Activated T-cell treated with anti-CD3 and anti-CD28 coated beads, Interleukin-2, amount 50 U/mL, for 4 hours (primary cell): ENCODE measurements at regions not wholly inside any gene's neighbourhood (a gene's known extent, or its start where the extent isn't known, plus 50 kb on each side); places are given as distances from the start of the nearest gene placed in this dataset.

Experiments
- ATAC-seq, 2 donors: fragments of 200-7000 bp; cut with Tn5 transposase; one replicate each; pipeline ENCODE4 v1.10.0; 2021
- DNase-seq: peaks from one replicate; pipeline ENCODE4 v3.0.0-alpha.2; 2020
- H3K27me3 Mint-ChIP-seq: one replicate; pipeline ENCODE4 v1.8.0; 2021; ENCODE audit warnings: low read depth, mixed read lengths
- H3K36me3 Mint-ChIP-seq: one replicate; pipeline ENCODE4 v1.8.0; 2022; ENCODE audit warnings: mixed read lengths; ENCODE audit not compliant: insufficient read depth
- H3K4me1 Mint-ChIP-seq: one replicate; pipeline ENCODE4 v1.8.0; 2021; ENCODE audit warnings: low read depth, mixed read lengths
- H3K4me3 Mint-ChIP-seq: one replicate; pipeline ENCODE4 v1.8.0; 2021; ENCODE audit warnings: mild to moderate bottlenecking, moderate library complexity, mixed read lengths
- H3K9me3 Mint-ChIP-seq: one replicate; pipeline ENCODE4 v1.8.0; 2021; ENCODE audit warnings: mixed read lengths

DNA sequence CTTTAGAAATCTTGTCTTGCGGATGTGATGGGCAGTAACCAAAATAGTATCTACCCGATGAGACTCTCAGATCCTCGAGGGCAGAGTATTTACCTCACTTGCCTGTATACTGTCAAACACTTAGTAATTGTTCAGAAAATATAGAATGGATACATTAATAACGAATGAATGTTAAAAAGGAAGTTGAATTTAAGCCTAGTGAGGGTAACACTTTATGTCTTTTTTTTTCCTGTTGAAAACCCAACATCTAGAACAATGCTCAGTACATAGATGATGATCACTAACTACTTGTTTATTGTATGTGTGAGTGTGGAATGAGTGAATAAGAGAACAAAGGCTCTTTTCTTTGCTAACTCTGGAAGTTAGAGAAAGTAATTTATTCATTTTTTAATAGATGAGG lies 195.7 kb downstream of the MIAT start:
- ATAC-seq: no peak
- DNase-seq: no peak
- Mint-ChIP-seq H3K36me3 (peaks cover 19% of the 10 kb centered on the region), H3K4me3 (no peak overlapping the region), H3K27me3 (no peaks in the 10 kb centered on the region), H3K9me3 (no peaks in the 10 kb centered on the region), H3K4me1 (no peaks in the 10 kb centered on the region)

DNA sequence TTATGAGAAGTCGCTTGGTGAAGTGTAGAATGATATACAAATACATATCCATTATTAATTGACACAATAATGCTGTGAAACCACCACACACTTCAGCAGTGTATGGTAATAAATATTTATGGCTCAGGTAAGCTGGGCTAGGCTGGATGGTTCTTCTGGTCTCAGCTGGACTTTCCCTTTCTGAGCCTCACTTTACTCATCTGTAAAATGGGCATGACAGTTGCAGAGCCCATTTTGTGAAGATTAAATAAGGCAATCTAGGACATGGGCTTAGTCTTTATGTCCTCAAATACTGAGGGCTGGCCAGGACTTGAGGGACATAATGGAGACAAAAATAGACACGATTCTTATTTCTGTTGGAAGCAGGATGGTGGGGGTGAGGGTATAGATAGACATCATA lies 196.1 kb downstream of the MIAT start:
- no peak for ATAC-seq
- no peaks in the 10 kb centered on the region for H3K27me3 Mint-ChIP-seq
- no peak for DNase-seq
- no peaks in the 10 kb centered on the region for H3K9me3 Mint-ChIP-seq
- H3K36me3 Mint-ChIP-seq: peaks cover 19% of the 10 kb centered on the region
- H3K4me1 Mint-ChIP-seq: no peaks in the 10 kb centered on the region
- H3K4me3 Mint-ChIP-seq: no peak overlapping the region

DNA sequence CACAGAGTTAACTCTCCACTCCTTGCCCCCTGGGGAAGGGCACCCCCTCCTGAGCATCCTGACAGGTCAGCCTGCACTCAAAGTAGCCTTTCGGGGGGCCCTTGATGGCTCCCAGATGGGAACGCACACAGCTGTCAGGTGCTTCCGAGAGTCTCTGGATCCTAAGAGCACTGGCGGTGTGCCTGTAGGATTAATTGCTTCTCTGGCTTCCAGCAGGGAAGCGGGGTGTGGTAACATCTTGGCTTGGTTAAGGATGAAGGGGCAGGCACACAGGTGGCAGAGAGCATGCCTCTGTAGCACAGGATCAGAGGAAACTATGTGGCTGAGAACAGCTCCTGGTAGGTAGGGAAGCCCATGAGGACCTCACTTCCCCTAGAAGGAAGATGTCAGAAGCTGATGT lies 199.8 kb downstream of the MIAT start:
- no peak overlapping the region for H3K4me3 Mint-ChIP-seq
- DNase-seq (no peak), ATAC-seq (no peak)
- no peaks in the 10 kb centered on the region for H3K9me3 Mint-ChIP-seq
- peaks cover 17% of the 10 kb centered on the region for H3K36me3 Mint-ChIP-seq
- no peaks in the 10 kb centered on the region for H3K4me1 Mint-ChIP-seq
- no peaks in the 10 kb centered on the region for H3K27me3 Mint-ChIP-seq

DNA sequence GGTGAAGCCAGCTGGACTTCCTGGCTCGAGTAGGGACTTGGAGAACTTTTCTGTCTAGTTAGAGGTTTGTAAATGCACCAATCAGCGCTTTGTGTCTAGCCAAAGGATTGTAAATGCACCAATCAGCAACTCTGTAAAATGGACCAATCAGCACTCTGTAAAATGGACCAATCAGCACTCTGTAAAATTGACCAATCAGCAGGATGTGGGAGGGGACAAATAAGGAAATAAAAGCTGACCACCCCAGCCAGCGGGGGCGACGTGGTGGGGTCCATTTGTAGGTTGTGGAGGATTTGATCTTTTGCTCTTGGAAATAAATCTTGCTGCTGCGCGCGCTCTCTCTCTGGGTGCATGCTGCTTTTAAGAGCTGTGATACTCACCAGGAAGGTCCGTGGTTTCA lies 202.9 kb downstream of the MIAT start:
- peaks cover 3% of the 10 kb centered on the region for H3K9me3 Mint-ChIP-seq
- DNase-seq (no peak), ATAC-seq (no peak)
- H3K4me1 Mint-ChIP-seq: no peaks in the 10 kb centered on the region
- H3K4me3 Mint-ChIP-seq: no peak overlapping the region
- H3K27me3 Mint-ChIP-seq: no peaks in the 10 kb centered on the region
- peaks cover 33% of the 10 kb centered on the region for H3K36me3 Mint-ChIP-seq

DNA sequence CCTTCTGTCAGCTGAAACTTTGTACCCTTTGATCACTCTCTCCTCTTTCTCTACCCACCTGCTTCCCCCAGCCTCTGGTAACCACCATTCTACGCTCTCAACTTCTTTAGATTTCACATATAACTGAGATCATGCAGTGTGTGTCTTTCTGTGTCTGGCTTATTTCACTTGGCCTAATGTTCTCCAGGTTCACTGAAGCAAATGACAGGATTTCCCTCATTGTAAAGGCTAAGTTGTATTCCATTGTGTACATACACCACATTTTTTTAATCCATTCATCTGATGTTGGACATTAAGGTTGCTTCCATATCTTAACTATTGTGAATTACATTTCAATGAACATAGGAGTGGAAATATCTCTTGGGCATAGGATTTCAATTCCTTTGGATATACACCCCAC lies 207.6 kb downstream of the MIAT start:
- Mint-ChIP-seq H3K4me3 (no peak overlapping the region), H3K27me3 (no peaks in the 10 kb centered on the region), H3K36me3 (peaks cover 55% of the 10 kb centered on the region), H3K9me3 (peaks cover 12% of the 10 kb centered on the region), H3K4me1 (no peaks in the 10 kb centered on the region)
- DNase-seq: no peak
- ATAC-seq: no peak

DNA sequence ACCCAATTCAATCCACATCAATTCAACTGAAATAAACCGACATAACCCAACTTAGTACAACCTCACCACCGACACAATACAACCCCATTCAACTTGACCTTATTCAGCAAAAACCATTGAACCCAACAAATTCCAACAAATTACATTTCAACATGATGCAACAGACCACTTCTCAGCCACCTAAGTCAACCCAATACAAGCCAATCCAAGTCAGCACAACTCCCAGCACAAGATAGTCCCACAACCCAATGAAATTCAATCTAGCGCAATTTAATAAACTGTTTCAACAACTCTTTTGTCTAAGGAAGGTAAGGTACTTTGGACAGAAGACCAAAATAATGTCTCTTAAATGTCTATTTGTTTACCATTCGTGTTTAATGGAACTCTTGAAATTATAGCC lies 226.0 kb downstream of the MIAT start:
- H3K9me3 Mint-ChIP-seq: no peaks in the 10 kb centered on the region
- no peak for DNase-seq

DNA sequence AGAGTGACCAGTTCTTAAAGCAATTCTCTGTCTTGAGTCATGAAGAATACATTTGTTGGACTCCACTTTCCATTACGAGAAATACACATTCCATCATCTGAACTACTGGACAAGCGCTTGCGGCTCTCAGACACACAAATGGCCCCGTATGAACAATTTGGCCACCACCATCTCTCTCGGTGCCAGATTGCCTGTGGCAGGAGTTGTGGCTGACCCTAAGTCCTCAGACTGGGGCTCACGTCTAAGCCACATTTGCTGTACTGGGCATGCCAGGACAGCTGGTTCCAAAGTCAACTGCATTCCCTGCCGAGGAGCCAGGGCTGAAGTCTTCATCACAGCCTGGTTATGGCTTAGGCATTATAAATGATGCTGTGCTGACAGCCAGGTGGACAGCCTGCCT lies 227.5 kb downstream of the MIAT start:
- no peak for DNase-seq
- no peak overlapping the region for H3K4me3 Mint-ChIP-seq
- no peaks in the 10 kb centered on the region for H3K9me3 Mint-ChIP-seq
- H3K4me1 Mint-ChIP-seq: no peaks in the 10 kb centered on the region
- H3K27me3 Mint-ChIP-seq: no peaks in the 10 kb centered on the region
- peaks cover 25% of the 10 kb centered on the region for H3K36me3 Mint-ChIP-seq
- no peak for ATAC-seq

More for the DNA sequence above, 226.0 kb downstream of the MIAT start:
- ATAC-seq: no peak
- peaks cover 35% of the 10 kb centered on the region for H3K36me3 Mint-ChIP-seq
- H3K4me3 Mint-ChIP-seq: no peak overlapping the region
- H3K27me3 Mint-ChIP-seq: no peaks in the 10 kb centered on the region
- H3K4me1 Mint-ChIP-seq: no peaks in the 10 kb centered on the region

DNA sequence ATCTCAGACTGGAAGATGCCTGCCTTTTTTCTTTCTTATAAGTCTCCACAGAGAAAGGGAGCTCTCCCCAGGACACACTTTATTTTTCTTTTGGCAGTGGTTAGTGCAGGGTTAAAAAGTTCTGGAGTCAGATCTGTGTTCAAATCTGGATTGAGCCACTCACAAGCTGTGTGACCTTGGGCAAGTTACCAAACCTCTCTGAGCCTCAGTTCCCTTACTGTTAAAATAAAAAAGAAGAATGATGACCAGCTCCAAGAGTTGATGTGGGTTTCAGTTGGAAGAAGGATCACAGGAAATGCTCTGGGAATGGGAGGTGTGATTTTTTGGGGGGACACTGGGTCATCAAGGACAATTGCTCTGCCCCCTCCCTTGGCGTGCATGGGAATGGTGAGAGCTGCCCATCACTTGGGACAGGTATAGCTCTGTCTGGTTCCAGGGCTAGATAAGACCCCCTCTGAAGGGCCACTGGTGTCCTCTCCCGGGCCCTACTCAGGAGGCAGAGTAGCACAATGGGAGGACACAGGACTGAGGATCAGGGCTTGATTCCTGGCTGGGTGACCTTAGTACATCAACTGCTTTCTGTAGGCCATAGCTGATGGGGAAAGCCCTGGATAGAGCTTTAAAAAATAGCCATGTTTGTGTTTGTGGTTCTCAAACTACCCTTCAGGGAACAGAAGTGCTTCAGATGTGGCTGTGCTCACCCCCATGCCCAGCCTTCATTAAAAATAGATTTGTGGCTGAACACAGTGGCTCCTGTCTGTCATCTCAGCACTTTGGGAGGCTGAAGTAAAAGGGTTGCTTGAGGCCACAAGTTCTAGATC lies 228.3 kb downstream of the MIAT start:
- no peaks in the 10 kb centered on the region for H3K27me3 Mint-ChIP-seq
- H3K36me3 Mint-ChIP-seq: peaks cover 25% of the 10 kb centered on the region
- no peak for ATAC-seq
- H3K4me1 Mint-ChIP-seq: no peaks in the 10 kb centered on the region
- DNase-seq: no peak
- no peak overlapping the region for H3K4me3 Mint-ChIP-seq
- no peaks in the 10 kb centered on the region for H3K9me3 Mint-ChIP-seq

DNA sequence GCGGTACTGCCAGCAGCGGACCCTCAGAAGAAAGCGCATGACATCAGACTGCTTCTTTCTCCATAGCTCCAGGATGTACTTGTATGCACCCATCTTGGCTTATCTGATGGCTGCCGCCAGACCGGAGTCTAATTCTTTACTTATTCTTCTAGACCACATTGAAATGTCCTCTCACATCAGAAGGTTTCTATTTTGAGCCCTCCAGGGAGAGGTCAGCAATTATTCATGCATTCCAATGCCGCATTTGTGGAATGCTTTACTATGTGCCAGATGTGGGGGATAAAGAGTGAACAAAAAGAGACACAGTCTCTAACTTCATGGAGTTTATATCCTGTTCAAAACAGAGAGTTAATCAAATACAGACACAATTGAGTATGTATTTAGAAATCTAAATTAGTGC lies 230.1 kb downstream of the MIAT start:
- DNase-seq: no peak
- Mint-ChIP-seq H3K36me3 (peaks cover 28% of the 10 kb centered on the region), H3K9me3 (no peaks in the 10 kb centered on the region), H3K4me3 (no peak overlapping the region), H3K27me3 (no peaks in the 10 kb centered on the region), H3K4me1 (no peaks in the 10 kb centered on the region)
- ATAC-seq: no peak

DNA sequence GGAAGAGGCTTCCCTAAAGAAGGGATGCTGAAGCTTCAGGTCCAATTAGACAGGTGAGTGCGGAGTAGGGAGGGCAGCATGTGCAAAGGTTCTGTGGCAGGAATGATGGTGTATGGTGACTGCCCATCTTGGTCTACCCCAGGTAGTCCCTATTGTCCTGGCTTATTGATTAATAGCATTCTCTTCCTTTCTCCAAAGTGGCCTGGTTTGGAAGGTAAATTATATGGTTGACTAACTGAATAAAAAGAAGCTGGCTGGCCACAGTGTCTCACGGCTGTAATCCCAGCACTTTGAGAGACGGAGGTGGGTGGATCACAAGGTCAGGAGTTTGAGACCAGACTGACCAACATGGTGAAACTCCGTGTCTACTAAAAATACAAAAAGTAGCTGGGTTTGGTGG lies 230.5 kb downstream of the MIAT start:
- H3K9me3 Mint-ChIP-seq: no peaks in the 10 kb centered on the region
- DNase-seq (no peak), ATAC-seq (no peak)
- peaks cover 28% of the 10 kb centered on the region for H3K36me3 Mint-ChIP-seq
- no peaks in the 10 kb centered on the region for H3K4me1 Mint-ChIP-seq
- H3K27me3 Mint-ChIP-seq: no peaks in the 10 kb centered on the region
- no peak overlapping the region for H3K4me3 Mint-ChIP-seq

DNA sequence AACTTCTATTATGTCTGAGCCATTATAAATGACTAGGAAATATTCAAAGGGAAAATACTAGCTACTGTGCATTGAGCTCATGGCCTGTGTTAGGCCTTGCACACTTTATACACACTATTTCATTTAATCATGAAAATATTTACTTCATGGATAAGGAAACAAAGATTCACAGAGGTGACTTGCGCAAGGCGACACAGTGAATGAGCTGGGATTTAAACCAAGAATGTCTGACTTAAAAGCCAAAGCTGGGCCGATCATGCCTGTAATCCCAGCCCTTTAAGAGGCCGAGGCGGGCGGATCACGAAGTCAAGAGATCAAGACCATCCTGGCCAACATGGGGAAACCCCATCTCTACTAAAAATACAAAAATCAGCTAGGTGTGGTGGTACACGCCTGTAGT lies 231.5 kb downstream of the MIAT start:
- no peak for ATAC-seq
- Mint-ChIP-seq H3K27me3 (peaks cover 3% of the 10 kb centered on the region), H3K4me3 (no peak overlapping the region), H3K36me3 (peaks cover 19% of the 10 kb centered on the region), H3K4me1 (no peaks in the 10 kb centered on the region), H3K9me3 (no peaks in the 10 kb centered on the region)
- no peak for DNase-seq

DNA sequence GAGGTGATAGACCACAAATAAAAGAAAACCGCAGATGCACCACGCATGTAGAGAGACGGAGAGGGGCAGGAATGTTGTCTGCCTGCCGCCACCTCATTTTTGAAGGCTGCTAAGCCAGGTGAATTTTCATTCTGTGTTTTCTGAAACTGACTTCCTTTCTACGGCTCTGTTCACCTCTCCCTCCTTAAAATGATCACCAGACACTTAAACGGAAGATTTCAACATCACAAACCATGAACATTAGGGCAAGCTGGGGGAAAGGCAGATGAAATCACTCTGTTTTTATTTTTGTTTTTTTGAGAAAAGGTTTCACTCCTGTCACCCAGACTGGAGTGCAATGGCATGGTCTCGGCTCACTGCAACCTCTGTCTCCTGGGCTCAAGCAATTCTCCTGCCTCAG lies 232.4 kb downstream of the MIAT start:
- Mint-ChIP-seq H3K27me3 (peaks cover 7% of the 10 kb centered on the region), H3K4me3 (no peak overlapping the region), H3K36me3 (peaks cover 14% of the 10 kb centered on the region), H3K9me3 (no peaks in the 10 kb centered on the region), H3K4me1 (no peaks in the 10 kb centered on the region)
- ATAC-seq: no peak
- DNase-seq: no peak

DNA sequence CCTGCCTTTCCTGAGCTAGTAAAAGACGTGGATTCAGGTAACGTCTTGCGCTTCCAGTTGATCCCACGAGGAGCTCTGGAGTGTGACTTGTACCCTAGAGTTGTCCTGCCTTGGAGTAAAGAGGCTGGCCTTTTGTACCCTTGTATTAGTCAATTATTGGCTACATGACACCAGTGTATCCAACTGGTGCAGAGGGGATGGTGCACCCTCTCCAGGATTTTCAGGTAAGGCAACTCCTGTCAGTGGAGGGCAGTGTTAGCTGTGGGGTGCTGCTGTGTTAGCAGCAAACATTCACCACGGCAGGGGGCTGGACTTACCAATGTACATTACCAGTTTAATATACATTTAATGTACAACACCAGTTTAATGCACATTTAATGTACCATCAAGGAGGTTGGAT lies 233.5 kb downstream of the MIAT start:
- Mint-ChIP-seq H3K9me3 (no peaks in the 10 kb centered on the region), H3K36me3 (peaks cover 14% of the 10 kb centered on the region), H3K27me3 (peaks cover 7% of the 10 kb centered on the region), H3K4me3 (no peak overlapping the region), H3K4me1 (no peaks in the 10 kb centered on the region)
- no peak for DNase-seq
- ATAC-seq: no peak

DNA sequence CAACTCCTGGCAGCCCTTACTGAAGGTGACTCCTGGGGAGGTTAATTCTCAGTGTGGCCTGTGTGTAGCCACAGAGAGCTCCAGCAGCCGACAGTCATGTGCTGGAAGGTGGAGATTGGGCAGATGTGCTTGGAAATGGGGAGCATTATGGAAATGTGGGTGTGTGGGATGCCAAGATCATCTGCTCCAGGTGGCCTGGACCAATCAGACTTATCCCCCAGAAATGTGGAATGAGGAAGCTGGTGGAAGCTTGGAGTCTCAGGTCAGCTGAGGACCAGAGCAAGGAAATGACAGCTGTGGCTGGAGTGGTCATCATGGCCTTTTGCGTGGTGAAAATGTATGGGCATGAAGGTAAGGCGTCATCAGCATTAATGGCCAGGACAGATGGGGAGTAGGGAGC lies 234.0 kb downstream of the MIAT start:
- Mint-ChIP-seq H3K4me3 (no peak overlapping the region), H3K9me3 (no peaks in the 10 kb centered on the region), H3K27me3 (peaks cover 7% of the 10 kb centered on the region), H3K4me1 (no peaks in the 10 kb centered on the region), H3K36me3 (peaks cover 14% of the 10 kb centered on the region)
- ATAC-seq: no peak
- no peak for DNase-seq

DNA sequence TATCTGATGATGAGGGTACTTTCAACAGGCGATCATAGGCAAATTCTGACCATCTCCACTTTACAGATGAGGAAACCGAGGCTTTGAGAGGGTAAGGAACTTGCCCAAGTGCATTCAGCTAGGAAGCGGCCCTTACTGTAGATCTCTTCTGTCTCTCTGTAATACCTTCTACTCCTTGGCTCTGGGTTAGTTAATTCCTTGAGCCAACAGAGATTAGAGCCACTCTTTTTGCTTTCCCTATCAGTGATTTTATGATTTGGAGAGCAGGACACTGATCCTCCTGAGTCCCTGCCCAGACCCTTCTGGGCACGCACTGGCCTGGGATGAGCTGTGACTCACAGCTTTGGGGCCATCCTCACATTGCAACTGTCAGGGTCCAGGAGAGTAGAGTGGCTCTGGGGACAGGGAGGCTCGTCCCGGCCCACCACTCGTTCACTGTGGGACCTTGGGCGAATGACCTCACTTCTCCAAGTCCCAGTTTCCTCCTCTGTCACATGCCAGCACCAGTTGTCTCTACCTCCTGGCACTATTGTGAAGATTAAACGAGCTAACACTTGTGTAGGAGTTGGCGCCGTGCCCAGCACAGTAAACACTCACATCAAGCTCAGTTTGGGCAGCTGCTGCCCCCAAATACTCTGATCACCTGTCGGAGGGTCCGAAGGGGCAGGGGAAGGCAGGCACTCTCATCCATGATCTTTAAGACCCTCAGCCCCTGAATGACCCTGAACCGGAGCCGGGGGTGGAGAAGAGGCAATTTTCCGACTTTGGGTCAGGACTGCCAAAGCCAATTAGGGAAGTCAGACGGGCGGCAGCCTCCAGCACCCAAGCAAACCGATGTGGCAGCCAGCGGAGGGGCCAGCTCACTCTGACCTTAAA lies 235.0 kb downstream of the MIAT start:
- H3K4me1 Mint-ChIP-seq: no peaks in the 10 kb centered on the region
- ATAC-seq (no peak), DNase-seq (no peak)
- H3K9me3 Mint-ChIP-seq: no peaks in the 10 kb centered on the region
- H3K36me3 Mint-ChIP-seq: peaks cover 10% of the 10 kb centered on the region
- H3K4me3 Mint-ChIP-seq: no peak overlapping the region
- peaks cover 14% of the 10 kb centered on the region for H3K27me3 Mint-ChIP-seq
